Liver (tissue), 3 donors: ENCODE measurements at regions not wholly inside any gene's neighbourhood (a gene's known extent, or its start where the extent isn't known, plus 50 kb on each side); places are given as distances from the start of the nearest gene placed in this dataset.

ENCODE experiments used
- MAX ChIP-seq: IDR thresholded peaks from 2 replicates; pipeline ENCODE4 v1.6.1; 2016; ENCODE audit warnings: antibody characterized with exemption
- RXRA ChIP-seq, 2 donors: IDR thresholded peaks; 2 replicates each; pipeline ENCODE4 v1.6.1; 2017 to 2018; ENCODE audit warnings: antibody characterized with exemption in 2 of 2, mild to moderate bottlenecking in 1 of 2
- SP1 ChIP-seq: IDR thresholded peaks from 2 replicates; pipeline ENCODE4 v1.6.1; 2018; ENCODE audit warnings: antibody characterized with exemption, mild to moderate bottlenecking
- TF ChIP-seq, protein P1 (sequence below): IDR thresholded peaks from 2 replicates; pipeline ENCODE4 v1.6.1; 2016; ENCODE audit warnings: antibody characterized with exemption
- TF ChIP-seq, protein P2 (sequence below): fragments of 150-350 bp; IDR thresholded peaks from 2 replicates; pipeline ENCODE4 v1.5.1; 2017; ENCODE audit warnings: improper control_type of control experiment, low read depth, low read length; ENCODE audit not compliant: missing input control
- donor health status: healthy.
- donor health status: healthy.

DNA sequence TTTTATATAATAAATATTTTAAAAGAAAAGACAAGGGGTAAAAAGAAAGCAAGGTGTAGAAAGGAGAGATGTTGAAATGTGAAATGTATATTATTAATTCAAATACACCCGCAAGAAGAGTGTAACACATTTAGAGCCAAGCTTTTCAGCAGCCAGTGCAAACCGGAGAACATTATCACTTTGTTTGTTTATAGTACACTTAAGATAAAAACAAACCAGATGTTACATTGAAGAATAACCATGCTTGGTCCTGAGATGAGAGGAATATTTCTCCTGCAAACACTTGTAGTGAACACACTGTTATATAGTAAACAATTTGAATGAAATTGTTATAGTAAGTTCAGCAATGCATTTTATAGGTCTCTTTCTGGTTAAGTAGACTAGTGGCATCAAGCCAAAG is 1441.5 kb downstream of the OTOL1 start:
- TF ChIP-seq RXRA (IDR thresholded peaks at IDR 0.05), result no peak
- TF ChIP-seq MAX, result no peak
- TF ChIP-seq, protein P1, sequence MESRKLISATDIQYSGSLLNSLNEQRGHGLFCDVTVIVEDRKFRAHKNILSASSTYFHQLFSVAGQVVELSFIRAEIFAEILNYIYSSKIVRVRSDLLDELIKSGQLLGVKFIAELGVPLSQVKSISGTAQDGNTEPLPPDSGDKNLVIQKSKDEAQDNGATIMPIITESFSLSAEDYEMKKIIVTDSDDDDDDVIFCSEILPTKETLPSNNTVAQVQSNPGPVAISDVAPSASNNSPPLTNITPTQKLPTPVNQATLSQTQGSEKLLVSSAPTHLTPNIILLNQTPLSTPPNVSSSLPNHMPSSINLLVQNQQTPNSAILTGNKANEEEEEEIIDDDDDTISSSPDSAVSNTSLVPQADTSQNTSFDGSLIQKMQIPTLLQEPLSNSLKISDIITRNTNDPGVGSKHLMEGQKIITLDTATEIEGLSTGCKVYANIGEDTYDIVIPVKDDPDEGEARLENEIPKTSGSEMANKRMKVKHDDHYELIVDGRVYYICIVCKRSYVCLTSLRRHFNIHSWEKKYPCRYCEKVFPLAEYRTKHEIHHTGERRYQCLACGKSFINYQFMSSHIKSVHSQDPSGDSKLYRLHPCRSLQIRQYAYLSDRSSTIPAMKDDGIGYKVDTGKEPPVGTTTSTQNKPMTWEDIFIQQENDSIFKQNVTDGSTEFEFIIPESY, result no peak
- TF ChIP-seq, protein P2, sequence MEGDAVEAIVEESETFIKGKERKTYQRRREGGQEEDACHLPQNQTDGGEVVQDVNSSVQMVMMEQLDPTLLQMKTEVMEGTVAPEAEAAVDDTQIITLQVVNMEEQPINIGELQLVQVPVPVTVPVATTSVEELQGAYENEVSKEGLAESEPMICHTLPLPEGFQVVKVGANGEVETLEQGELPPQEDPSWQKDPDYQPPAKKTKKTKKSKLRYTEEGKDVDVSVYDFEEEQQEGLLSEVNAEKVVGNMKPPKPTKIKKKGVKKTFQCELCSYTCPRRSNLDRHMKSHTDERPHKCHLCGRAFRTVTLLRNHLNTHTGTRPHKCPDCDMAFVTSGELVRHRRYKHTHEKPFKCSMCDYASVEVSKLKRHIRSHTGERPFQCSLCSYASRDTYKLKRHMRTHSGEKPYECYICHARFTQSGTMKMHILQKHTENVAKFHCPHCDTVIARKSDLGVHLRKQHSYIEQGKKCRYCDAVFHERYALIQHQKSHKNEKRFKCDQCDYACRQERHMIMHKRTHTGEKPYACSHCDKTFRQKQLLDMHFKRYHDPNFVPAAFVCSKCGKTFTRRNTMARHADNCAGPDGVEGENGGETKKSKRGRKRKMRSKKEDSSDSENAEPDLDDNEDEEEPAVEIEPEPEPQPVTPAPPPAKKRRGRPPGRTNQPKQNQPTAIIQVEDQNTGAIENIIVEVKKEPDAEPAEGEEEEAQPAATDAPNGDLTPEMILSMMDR, result no peak
- no peak for TF ChIP-seq SP1
